HCT116 (cell line): ENCODE measurements at regions not wholly inside any gene's neighbourhood (a gene's known extent, or its start where the extent isn't known, plus 50 kb on each side); places are given as distances from the start of the nearest gene placed in this dataset.

ENCODE experiments used
- EGR1 ChIP-seq: IDR thresholded peaks from 2 replicates; pipeline ENCODE4 v1.6.1; 2012; ENCODE audit warnings: low read depth
- EZH2 ChIP-seq: fragments of 200-600 bp; sonication (generic); IDR thresholded peaks from 2 replicates; pipeline ENCODE4 v1.6.1; 2017; ENCODE audit warnings: antibody characterized with exemption, mixed run types
- POLR2A ChIP-seq: IDR thresholded peaks from 2 replicates; pipeline ENCODE4 v1.7.0; 2011; ENCODE audit warnings: borderline replicate concordance; ENCODE audit not compliant: insufficient read depth, insufficient read length; ENCODE audit errors: extremely low read depth
- POLR2AphosphoS5 ChIP-seq: IDR thresholded peaks from 2 replicates; pipeline ENCODE4 v1.6.1; 2011; ENCODE audit warnings: mild to moderate bottlenecking, low read depth, low read length, moderate library complexity
- RAD21 ChIP-seq: IDR thresholded peaks from 2 replicates; pipeline ENCODE4 v1.6.1; 2012; ENCODE audit warnings: low read depth, mild to moderate bottlenecking
- SRF ChIP-seq: IDR thresholded peaks from 2 replicates; pipeline ENCODE4 v1.6.1; 2012; ENCODE audit warnings: low read depth
- ZFX ChIP-seq: fragments of 450-650 bp; IDR thresholded peaks from 2 replicates; pipeline ENCODE4 v1.6.1; 2017
- ZNF274 ChIP-seq: fragments of 200-500 bp; sonication (Bioruptor generic); IDR thresholded peaks from 2 replicates; pipeline ENCODE4 v1.6.1; 2014; ENCODE audit warnings: mild to moderate bottlenecking, low read depth, low read length, inconsistent platforms
- TF ChIP-seq, protein P1 (sequence below), 3 experiments: fragments of 200-600 bp in 1 of 3; sonication (generic) in 1 of 3; IDR thresholded peaks in 2 of 3; conservative IDR thresholded peaks in 1 of 3; 2 replicates each; pipeline ENCODE4 v1.5.1; 2012 to 2017; ENCODE audit warnings: low read depth in 2 of 3, low read length in 2 of 3, antibody characterized with exemption in 1 of 3, borderline replicate concordance in 1 of 3, control low read depth in 1 of 3, mild to moderate bottlenecking in 1 of 3, mixed read lengths in 1 of 3, mixed run types in 1 of 3, moderate library complexity in 1 of 3; ENCODE audit not compliant: insufficient read depth in 1 of 3

DNA sequence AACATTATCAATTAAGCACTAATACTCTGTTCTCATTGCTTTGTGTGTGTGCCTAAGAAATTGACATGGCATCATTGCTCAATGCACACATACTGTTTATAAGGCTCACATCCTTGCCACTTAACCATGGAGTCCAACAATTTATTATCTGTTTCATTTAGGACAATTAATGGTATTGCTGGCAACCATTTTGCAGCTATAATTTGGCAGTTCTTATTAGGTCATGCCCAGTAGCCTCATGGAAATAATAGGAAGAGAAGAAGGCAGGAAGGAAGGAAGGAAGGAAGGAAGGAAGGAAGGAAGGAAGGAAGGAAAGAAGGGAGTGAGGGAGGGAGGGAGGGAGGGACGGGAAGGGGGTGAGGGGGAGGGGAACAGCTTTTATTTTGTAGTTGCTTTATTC, 285.5 kb upstream of the SLC24A2 start:
- TF ChIP-seq, protein P1, sequence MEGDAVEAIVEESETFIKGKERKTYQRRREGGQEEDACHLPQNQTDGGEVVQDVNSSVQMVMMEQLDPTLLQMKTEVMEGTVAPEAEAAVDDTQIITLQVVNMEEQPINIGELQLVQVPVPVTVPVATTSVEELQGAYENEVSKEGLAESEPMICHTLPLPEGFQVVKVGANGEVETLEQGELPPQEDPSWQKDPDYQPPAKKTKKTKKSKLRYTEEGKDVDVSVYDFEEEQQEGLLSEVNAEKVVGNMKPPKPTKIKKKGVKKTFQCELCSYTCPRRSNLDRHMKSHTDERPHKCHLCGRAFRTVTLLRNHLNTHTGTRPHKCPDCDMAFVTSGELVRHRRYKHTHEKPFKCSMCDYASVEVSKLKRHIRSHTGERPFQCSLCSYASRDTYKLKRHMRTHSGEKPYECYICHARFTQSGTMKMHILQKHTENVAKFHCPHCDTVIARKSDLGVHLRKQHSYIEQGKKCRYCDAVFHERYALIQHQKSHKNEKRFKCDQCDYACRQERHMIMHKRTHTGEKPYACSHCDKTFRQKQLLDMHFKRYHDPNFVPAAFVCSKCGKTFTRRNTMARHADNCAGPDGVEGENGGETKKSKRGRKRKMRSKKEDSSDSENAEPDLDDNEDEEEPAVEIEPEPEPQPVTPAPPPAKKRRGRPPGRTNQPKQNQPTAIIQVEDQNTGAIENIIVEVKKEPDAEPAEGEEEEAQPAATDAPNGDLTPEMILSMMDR (IDR thresholded peaks at IDR 0.05 in 2 of 3, conservative IDR thresholded peaks at IDR 0.05 in 1 of 3; ENCODE audit: borderline replicate concordance in 1 of 3, insufficient read depth in 1 of 3, low read depth in 2 of 3, low read length in 2 of 3), result no peak
- TF ChIP-seq EGR1, result no peak
- no peak for TF ChIP-seq POLR2A
- TF ChIP-seq ZNF274, result no peak
- no peak for TF ChIP-seq POLR2AphosphoS5
- no peak for TF ChIP-seq RAD21
- TF ChIP-seq SRF, result no peak
- TF ChIP-seq ZFX, result no peak
- no peak for TF ChIP-seq EZH2
